ENCODE measurements at regions not wholly inside any gene's neighbourhood (a gene's known extent, or its start where the extent isn't known, plus 50 kb on each side); places are given as distances from the start of the nearest gene placed in this dataset.

- TF ChIP-seq FOXP2 (optimal IDR thresholded peaks at IDR 0.05; ENCODE audit: borderline replicate concordance, extremely low read depth, extremely low read length, insufficient read depth) (no peak), SIN3A (IDR thresholded peaks at IDR 0.05; ENCODE audit: borderline replicate concordance, insufficient read depth, low read length) (no peak), POLR2AphosphoS5 (IDR thresholded peaks at IDR 0.05; ENCODE audit: low read depth, low read length) (no peak)
Measured at GRCh38 chr1:82197606-82198005, 396.9 kb downstream of the ADGRL2 start.

GRCh38 chr1:82195245-82195644 lies 394.5 kb downstream of the ADGRL2 start:
- TF ChIP-seq FOXP2 (optimal IDR thresholded peaks at IDR 0.05; ENCODE audit: borderline replicate concordance, extremely low read depth, extremely low read length, insufficient read depth) (no peak), REST (IDR thresholded peaks at IDR 0.05; ENCODE audit: insufficient read depth in 1 of 2, low read depth in 2 of 2, low read length in 2 of 2) (no peak), SIN3A (IDR thresholded peaks at IDR 0.05; ENCODE audit: borderline replicate concordance, insufficient read depth, low read length) (no peak)

- TF ChIP-seq POLR2AphosphoS5 (IDR thresholded peaks at IDR 0.05; ENCODE audit: low read depth, low read length), result no peak
- no peak for TF ChIP-seq REST (IDR thresholded peaks at IDR 0.05; ENCODE audit: insufficient read depth in 1 of 2, low read depth in 2 of 2, low read length in 2 of 2)
- no peak for TF ChIP-seq TAF1 (IDR thresholded peaks at IDR 0.05; ENCODE audit: borderline replicate concordance, insufficient read depth, low read length)
- no peak for TF ChIP-seq SIN3A (IDR thresholded peaks at IDR 0.05; ENCODE audit: borderline replicate concordance, insufficient read depth, low read length)
- TF ChIP-seq FOXP2 (optimal IDR thresholded peaks at IDR 0.05; ENCODE audit: borderline replicate concordance, extremely low read depth, extremely low read length, insufficient read depth), result no peak
Measured at GRCh38 chr1:82185084-82185483, 384.4 kb downstream of the ADGRL2 start.

GRCh38 chr1:82181846-82182245 lies 381.1 kb downstream of the ADGRL2 start:
- TF ChIP-seq TAF1 (IDR thresholded peaks at IDR 0.05; ENCODE audit: borderline replicate concordance, insufficient read depth, low read length), result no peak
- TF ChIP-seq SIN3A (IDR thresholded peaks at IDR 0.05; ENCODE audit: borderline replicate concordance, insufficient read depth, low read length), result no peak
- TF ChIP-seq REST (IDR thresholded peaks at IDR 0.05; ENCODE audit: insufficient read depth in 1 of 2, low read depth in 2 of 2, low read length in 2 of 2), result no peak
- TF ChIP-seq POLR2AphosphoS5 (IDR thresholded peaks at IDR 0.05; ENCODE audit: low read depth, low read length), result no peak
- TF ChIP-seq FOXP2 (optimal IDR thresholded peaks at IDR 0.05; ENCODE audit: borderline replicate concordance, extremely low read depth, extremely low read length, insufficient read depth), result no peak

- TF ChIP-seq TAF1 (IDR thresholded peaks at IDR 0.05; ENCODE audit: borderline replicate concordance, insufficient read depth, low read length) (no peak), POLR2AphosphoS5 (IDR thresholded peaks at IDR 0.05; ENCODE audit: low read depth, low read length) (no peak), SIN3A (IDR thresholded peaks at IDR 0.05; ENCODE audit: borderline replicate concordance, insufficient read depth, low read length) (no peak), REST (IDR thresholded peaks at IDR 0.05; ENCODE audit: insufficient read depth in 1 of 2, low read depth in 2 of 2, low read length in 2 of 2) (no peak), FOXP2 (optimal IDR thresholded peaks at IDR 0.05; ENCODE audit: borderline replicate concordance, extremely low read depth, extremely low read length, insufficient read depth) (no peak)
Measured at GRCh38 chr1:82179131-82179530, 378.4 kb downstream of the ADGRL2 start.
